ENCODE measurements at regions not wholly inside any gene's neighbourhood (a gene's known extent, or its start where the extent isn't known, plus 50 kb on each side); places are given as distances from the start of the nearest gene placed in this dataset.
"Not testable (repeated sequence)": the region's sequence is repeated elsewhere in the genome, so short reads cannot be mapped to it uniquely, and the experiment has no call there.

GRCh38 chr7:82615527-82615926, 171.9 kb upstream of the CACNA2D1 start:
- TF ChIP-seq CTCF (IDR thresholded peaks at IDR 0.05): no peak
- no peak for DNase-seq (ENCODE audit: low spot score)
- ATAC-seq (ENCODE audit: low FRiP score): no peak

- DNase-seq (ENCODE audit: low spot score) (no peak), ATAC-seq (ENCODE audit: low FRiP score) (no peak)
- no peak for TF ChIP-seq CTCF (IDR thresholded peaks at IDR 0.05)
Observed at GRCh38 chr7:82609746-82610145, 166.2 kb upstream of the CACNA2D1 start.

- ATAC-seq (ENCODE audit: low FRiP score) (no peak), DNase-seq (ENCODE audit: low spot score) (no peak)
- TF ChIP-seq CTCF (IDR thresholded peaks at IDR 0.05): no peak
Observed at GRCh38 chr7:82605247-82605864, 161.8 kb upstream of the CACNA2D1 start.

DNA sequence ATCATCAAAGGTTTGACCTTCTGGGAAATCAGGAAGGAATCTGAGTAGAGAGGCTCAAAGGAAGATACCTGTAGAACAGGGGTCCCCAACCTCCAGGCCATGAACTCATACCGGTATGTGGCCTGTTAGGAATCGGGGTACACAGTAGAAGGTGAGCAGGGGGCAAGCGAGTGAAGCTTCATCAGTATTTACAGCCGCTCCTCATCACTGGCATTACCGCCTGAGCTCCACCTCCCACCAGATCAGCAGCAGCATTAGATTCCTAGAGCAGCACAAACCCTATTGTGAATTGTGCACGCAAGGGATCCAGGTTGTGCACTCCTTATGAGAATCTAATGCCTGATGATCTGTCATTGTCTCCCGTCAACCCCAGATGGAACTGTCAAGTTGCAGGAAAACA, 158.5 kb upstream of the CACNA2D1 start:
- no peak for TF ChIP-seq CTCF (IDR thresholded peaks at IDR 0.05)
- no peak for ATAC-seq (ENCODE audit: low FRiP score)

DNA sequence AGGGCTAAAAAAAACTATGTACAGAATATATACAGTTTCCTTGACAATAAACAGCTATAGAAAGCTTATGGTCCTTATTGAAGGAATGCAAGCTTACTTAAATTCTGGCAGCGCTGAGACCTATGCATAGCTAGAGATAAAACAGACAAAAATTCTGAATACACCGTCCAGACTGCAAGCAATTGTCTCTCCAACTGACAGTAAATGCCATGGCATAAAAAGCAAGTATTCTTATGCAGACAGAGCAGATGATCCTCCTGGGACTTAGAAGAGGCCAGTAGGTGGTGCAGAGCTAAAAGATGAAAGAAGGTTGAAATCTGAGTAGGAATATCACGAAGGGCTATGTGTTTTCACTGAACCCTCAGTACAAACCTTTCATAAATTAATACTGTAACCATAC, 157.0 kb upstream of the CACNA2D1 start:
- DNase-seq (ENCODE audit: low spot score): no peak

More for the DNA sequence above, 158.5 kb upstream of the CACNA2D1 start:
- no peak for DNase-seq (ENCODE audit: low spot score)

DNA sequence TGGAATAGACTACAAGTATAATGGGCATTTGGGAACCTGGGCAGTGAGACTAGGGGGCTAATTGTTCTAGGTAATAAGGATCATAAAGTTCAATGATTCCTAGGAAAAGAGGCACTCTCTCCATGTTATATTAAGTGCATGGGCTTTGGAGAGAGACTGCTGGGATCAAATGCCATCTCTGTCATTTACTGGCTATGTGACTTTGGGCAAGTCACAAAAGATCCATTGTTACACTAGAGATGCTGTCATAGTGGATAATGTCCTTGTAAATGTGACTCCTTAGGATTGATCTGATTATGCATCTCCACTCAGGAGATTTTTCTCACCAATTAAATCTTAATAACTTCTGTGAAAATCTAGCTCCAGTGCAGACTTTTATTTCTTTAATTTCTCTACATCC, 156.3 kb upstream of the CACNA2D1 start:
- ATAC-seq (ENCODE audit: low FRiP score): no peak
- TF ChIP-seq CTCF (IDR thresholded peaks at IDR 0.05): no peak
- DNase-seq (ENCODE audit: low spot score): no peak

More for the DNA sequence above, 157.0 kb upstream of the CACNA2D1 start:
- no peak for ATAC-seq (ENCODE audit: low FRiP score)
- no peak for TF ChIP-seq CTCF (IDR thresholded peaks at IDR 0.05)

DNA sequence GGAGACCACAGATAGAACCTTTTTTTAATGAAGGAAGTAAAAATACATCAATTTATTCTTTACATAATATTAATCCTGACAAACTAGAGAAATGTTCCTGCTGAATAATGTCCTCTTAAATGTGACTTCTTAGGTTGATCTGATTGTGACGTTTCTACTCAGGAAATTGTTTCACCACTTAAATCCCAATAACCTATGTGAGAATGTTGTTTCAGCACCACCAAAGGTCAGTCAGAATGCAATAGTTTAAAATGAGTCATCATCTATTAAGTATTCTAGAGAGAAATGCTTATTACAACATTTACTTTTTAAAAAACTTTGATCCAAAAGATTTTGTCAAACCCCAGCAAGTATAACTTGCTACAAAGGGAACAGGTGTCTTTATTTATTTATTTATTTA, 155.4 kb upstream of the CACNA2D1 start:
- ATAC-seq (ENCODE audit: low FRiP score) (no peak), DNase-seq (ENCODE audit: low spot score) (no peak)
- no peak for TF ChIP-seq CTCF (IDR thresholded peaks at IDR 0.05)

DNA sequence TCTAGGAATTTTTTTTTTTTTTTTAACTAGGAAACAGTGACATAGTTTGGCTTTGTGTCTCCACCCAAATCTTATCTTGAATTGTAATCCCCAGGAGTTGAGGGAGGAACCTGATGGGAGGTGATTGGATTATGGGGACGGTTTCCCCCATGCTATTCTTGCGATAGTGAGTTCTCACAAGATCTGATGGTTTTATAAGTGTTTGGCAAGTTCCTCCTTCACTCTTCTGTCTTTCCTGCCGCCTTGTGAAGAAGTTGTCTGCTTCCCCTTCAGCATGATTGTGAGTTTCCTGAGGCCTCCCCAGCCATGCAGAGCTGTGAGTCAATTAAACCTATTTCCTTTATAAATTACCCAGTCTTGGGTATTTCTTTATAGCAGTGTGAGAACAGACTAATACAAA, 152.2 kb upstream of the CACNA2D1 start:
- ATAC-seq (ENCODE audit: low FRiP score): not testable (repeated sequence)

More for the DNA sequence above, 152.2 kb upstream of the CACNA2D1 start:
- DNase-seq (ENCODE audit: low spot score): not testable (repeated sequence)

Measured in omental fat pad (tissue), 3 donors.